ENCODE measurements at regions not wholly inside any gene's neighbourhood (a gene's known extent, or its start where the extent isn't known, plus 50 kb on each side); places are given as distances from the start of the nearest gene placed in this dataset. TPM values are rescaled to one million over a fixed set of nuclear protein-coding genes. Genes with fewer than 3 reads are reported as not detected.

- H3K27ac ChIP-seq = no peak overlapping the region
- intact Hi-C loops (cut with DNase I) = no loop called here
- no peak overlapping the region for H3K4me3 ChIP-seq
- no peak for DNase-seq
- WGBS, 2 donors = 89% methylated on average over 7 of the region's 8 CpGs; no CpG with 5 or more reads in 1 of the 2 donors
- no peaks in the 10 kb centered on the region for H3K27me3 ChIP-seq
- no peaks in the 10 kb centered on the region for H3K36me3 ChIP-seq (replicated peaks in 1 of 2; ENCODE audit: insufficient read depth in 1 of 2, low read depth in 2 of 2)
- no peaks in the 10 kb centered on the region for H3K4me1 ChIP-seq
- ATAC-seq = no peak
- H3K9me3 ChIP-seq = no peaks in the 10 kb centered on the region
- TF ChIP-seq CTCF (IDR thresholded peaks at IDR 0.05) = no peak
- TF ChIP-seq POLR2A (IDR thresholded peaks at IDR 0.05) = no peak
Observed at GRCh38 chr6:85705220-85705619, 62.5 kb upstream of the SYNCRIP start.

GRCh38 chr6:85703406-85703805, 60.7 kb upstream of the SYNCRIP start:
- TF ChIP-seq POLR2A (IDR thresholded peaks at IDR 0.05) = no peak
- TF ChIP-seq CTCF (IDR thresholded peaks at IDR 0.05) = no peak
- H3K27ac ChIP-seq = no peak overlapping the region
- H3K9me3 ChIP-seq = no peaks in the 10 kb centered on the region
- DNase-seq = no peak
- H3K27me3 ChIP-seq = no peaks in the 10 kb centered on the region
- H3K4me1 ChIP-seq = no peaks in the 10 kb centered on the region
- no peak overlapping the region for H3K4me3 ChIP-seq
- ATAC-seq = no peak
- H3K36me3 ChIP-seq (replicated peaks in 1 of 2; ENCODE audit: insufficient read depth in 1 of 2, low read depth in 2 of 2) = no peaks in the 10 kb centered on the region
- intact Hi-C loops (cut with DNase I) = no loop called here

Small RNA genes lying in the stretch of these regions (small RNA-seq; reads per million reads assigned to genes)
- gene RF00019 = not detected
- not detected for gene RN7SL643P
- not detected for gene RNU4-12P
- gene RNU4-72P = not detected
- gene SMIM11P1 = not detected

All from body of pancreas (tissue), 4 donors.